ENCODE measurements at regions not wholly inside any gene's neighbourhood (a gene's known extent, or its start where the extent isn't known, plus 50 kb on each side); places are given as distances from the start of the nearest gene placed in this dataset.

DNA sequence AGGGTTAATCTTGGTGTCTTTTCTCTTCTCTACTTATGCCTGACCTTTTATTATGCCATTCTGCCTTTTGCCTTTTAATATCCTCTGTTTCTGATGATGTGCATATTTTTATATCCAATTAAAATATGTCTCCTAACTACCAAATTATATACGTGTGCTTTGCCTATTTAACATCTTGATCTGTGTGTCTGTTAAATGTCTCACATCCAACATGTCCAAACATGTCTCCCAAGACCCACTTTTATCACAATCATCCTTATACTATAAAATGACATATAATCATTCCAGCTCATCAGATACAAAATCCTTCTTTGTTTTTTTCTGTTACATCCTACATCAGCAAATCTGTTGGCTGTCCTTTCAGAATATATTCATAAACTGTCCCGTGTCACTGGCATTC is 539.5 kb downstream of the ZPLD1 start:
- in situ Hi-C loops (cut with MboI) (no loop called here), intact Hi-C loops (cut with micrococcal nuclease; ENCODE audit: unreplicated experiment) (no loop called here)
- FAIRE-seq (no peak), DNase-seq (ENCODE audit: low read depth, low spot score) (no peak), ATAC-seq (no peak)
- RAD21 ChIA-PET (ENCODE audit: unreplicated experiment) = no interaction called here
- Histone ChIP-seq H3K4me2 (ENCODE audit: control insufficient read depth, insufficient read depth) (no peak overlapping the region), H3K4me1 (ENCODE audit: control insufficient read depth, insufficient read depth, low read length) (no peaks in the 10 kb centered on the region), H3K4me3 (no peak overlapping the region), H4K20me1 (ENCODE audit: control insufficient read depth, insufficient read depth) (no peaks in the 10 kb centered on the region), H2AFZ (ENCODE audit: control insufficient read depth, low read depth, low read length) (no peak overlapping the region), H3K9me3 (replicated peaks; ENCODE audit: control insufficient read depth, insufficient read depth, low read length) (no peaks in the 10 kb centered on the region), H3K9ac (ENCODE audit: control insufficient read depth, insufficient read depth, low read length) (no peak overlapping the region), H3K27ac (ENCODE audit: control insufficient read depth, insufficient read depth) (no peak overlapping the region), H3K79me2 (ENCODE audit: control insufficient read depth, insufficient read depth, low read length) (no peaks in the 10 kb centered on the region), H3K36me3 (ENCODE audit: control insufficient read depth in 2 of 2, insufficient read depth in 2 of 2, low read length in 1 of 2) (no peaks in the 10 kb centered on the region), H3K27me3 (replicated peaks in 1 of 2; ENCODE audit: control insufficient read depth in 2 of 2, insufficient read depth in 2 of 2, low read length in 1 of 2) (no peaks in the 10 kb centered on the region)
- SMC1A ChIA-PET (ENCODE audit: uncharacterized antibody, unreplicated experiment) = no interaction called here
- no TSS peak for BruUV-seq (replicated peaks)
- WGBS (ENCODE audit: insufficient coverage, insufficient replicate concordance, low lambda C conversion rate, missing lambda C conversion rate) = 25% methylated on average over 2 of the region's 2 CpGs
- CTCF ChIA-PET = no interaction called here
- POLR2A ChIA-PET = no interaction called here
- TF ChIP-seq LARP7 (IDR thresholded peaks at IDR 0.05) = no peak
- TF ChIP-seq PAX5 (IDR thresholded peaks at IDR 0.05; ENCODE audit: borderline replicate concordance, low read depth, low read length) = no peak
- no peak for TF ChIP-seq SKIL (IDR thresholded peaks at IDR 0.05; ENCODE audit: low read depth, poor library complexity, severe bottlenecking)
- TF ChIP-seq, protein P1, sequence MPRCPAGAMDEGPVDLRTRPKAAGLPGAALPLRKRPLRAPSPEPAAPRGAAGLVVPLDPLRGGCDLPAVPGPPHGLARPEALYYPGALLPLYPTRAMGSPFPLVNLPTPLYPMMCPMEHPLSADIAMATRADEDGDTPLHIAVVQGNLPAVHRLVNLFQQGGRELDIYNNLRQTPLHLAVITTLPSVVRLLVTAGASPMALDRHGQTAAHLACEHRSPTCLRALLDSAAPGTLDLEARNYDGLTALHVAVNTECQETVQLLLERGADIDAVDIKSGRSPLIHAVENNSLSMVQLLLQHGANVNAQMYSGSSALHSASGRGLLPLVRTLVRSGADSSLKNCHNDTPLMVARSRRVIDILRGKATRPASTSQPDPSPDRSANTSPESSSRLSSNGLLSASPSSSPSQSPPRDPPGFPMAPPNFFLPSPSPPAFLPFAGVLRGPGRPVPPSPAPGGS (IDR thresholded peaks at IDR 0.05; ENCODE audit: borderline replicate concordance, insufficient read depth, low read depth, low read length, poor library complexity, severe bottlenecking) = no peak
- no peak for TF ChIP-seq RCOR1 (conservative IDR thresholded peaks at IDR 0.05; ENCODE audit: low read depth, low read length)
- no peak for TF ChIP-seq RFX5 (IDR thresholded peaks at IDR 0.05; ENCODE audit: low read depth, low read length)
- TF ChIP-seq NR2C2 (IDR thresholded peaks at IDR 0.05; ENCODE audit: borderline replicate concordance, control insufficient read depth, insufficient read length, low read depth) = no peak
- TF ChIP-seq FOS (IDR thresholded peaks at IDR 0.05; ENCODE audit: borderline replicate concordance, extremely low read depth, insufficient read length) = no peak
- TF ChIP-seq SMAD5 (IDR thresholded peaks at IDR 0.05; ENCODE audit: low read depth) = no peak
- TF ChIP-seq, protein P2, sequence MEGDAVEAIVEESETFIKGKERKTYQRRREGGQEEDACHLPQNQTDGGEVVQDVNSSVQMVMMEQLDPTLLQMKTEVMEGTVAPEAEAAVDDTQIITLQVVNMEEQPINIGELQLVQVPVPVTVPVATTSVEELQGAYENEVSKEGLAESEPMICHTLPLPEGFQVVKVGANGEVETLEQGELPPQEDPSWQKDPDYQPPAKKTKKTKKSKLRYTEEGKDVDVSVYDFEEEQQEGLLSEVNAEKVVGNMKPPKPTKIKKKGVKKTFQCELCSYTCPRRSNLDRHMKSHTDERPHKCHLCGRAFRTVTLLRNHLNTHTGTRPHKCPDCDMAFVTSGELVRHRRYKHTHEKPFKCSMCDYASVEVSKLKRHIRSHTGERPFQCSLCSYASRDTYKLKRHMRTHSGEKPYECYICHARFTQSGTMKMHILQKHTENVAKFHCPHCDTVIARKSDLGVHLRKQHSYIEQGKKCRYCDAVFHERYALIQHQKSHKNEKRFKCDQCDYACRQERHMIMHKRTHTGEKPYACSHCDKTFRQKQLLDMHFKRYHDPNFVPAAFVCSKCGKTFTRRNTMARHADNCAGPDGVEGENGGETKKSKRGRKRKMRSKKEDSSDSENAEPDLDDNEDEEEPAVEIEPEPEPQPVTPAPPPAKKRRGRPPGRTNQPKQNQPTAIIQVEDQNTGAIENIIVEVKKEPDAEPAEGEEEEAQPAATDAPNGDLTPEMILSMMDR (IDR thresholded peaks at IDR 0.05 in 2 of 3, conservative IDR thresholded peaks at IDR 0.05 in 1 of 3; ENCODE audit: control insufficient read depth in 2 of 3, extremely low read depth in 1 of 3, insufficient read depth in 1 of 3, low read depth in 3 of 3, low read length in 3 of 3) = no peak
- TF ChIP-seq ZSCAN29 (IDR thresholded peaks at IDR 0.05) = no peak
- TF ChIP-seq ATF2 (IDR thresholded peaks at IDR 0.05; ENCODE audit: low read length) = no peak
- TF ChIP-seq GATAD2B (conservative IDR thresholded peaks at IDR 0.05; ENCODE audit: low read depth) = no peak
- no peak for TF ChIP-seq SREBF1 (IDR thresholded peaks at IDR 0.05; ENCODE audit: low read length)
- no peak for TF ChIP-seq CHD2 (IDR thresholded peaks at IDR 0.05; ENCODE audit: borderline replicate concordance, low read depth, low read length)
- no peak for TF ChIP-seq ZBTB33 (IDR thresholded peaks at IDR 0.05)
